ENCODE measurements at regions not wholly inside any gene's neighbourhood (a gene's known extent, or its start where the extent isn't known, plus 50 kb on each side); places are given as distances from the start of the nearest gene placed in this dataset.

DNA sequence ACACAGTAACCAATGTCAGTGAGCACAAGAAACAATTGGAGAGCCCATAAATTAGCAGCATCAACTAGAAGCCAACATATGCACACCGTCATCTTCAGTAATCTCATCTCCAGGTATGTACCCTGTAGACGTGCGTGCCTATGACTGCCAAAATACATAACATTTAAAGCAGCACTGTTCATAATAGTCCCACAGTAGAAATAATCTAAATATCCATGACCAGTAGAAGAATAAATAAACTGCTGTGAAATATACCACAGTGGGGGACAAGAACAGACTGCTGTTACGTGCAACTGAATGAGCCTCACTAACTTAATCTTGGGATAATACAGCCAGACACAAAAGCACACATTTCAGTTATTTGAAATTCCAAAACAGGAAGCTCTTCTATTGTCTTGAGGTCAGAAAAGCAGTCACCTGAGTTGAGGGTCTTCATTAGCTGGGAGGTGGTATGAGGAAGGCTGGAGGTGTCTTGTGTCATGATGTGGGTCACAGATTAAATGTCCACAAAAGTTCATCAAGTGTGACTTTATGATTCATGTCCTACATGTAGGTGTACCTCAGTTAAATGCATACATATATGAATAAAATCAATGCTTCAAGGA lies 454.2 kb upstream of the AKR1E2 start:
- Histone ChIP-seq H3K36me3 (no peaks in the 10 kb centered on the region), H3K27me3 (no peaks in the 10 kb centered on the region), H3K4me3 (ENCODE audit: low read depth, low read length) (no peak overlapping the region), H3K4me1 (peaks cover 3% of the 10 kb centered on the region; the same call in 1 of the 2 replicates), H3K9me3 (no peaks in the 10 kb centered on the region)
- DNase-seq = no peak
- TF ChIP-seq, protein P1, sequence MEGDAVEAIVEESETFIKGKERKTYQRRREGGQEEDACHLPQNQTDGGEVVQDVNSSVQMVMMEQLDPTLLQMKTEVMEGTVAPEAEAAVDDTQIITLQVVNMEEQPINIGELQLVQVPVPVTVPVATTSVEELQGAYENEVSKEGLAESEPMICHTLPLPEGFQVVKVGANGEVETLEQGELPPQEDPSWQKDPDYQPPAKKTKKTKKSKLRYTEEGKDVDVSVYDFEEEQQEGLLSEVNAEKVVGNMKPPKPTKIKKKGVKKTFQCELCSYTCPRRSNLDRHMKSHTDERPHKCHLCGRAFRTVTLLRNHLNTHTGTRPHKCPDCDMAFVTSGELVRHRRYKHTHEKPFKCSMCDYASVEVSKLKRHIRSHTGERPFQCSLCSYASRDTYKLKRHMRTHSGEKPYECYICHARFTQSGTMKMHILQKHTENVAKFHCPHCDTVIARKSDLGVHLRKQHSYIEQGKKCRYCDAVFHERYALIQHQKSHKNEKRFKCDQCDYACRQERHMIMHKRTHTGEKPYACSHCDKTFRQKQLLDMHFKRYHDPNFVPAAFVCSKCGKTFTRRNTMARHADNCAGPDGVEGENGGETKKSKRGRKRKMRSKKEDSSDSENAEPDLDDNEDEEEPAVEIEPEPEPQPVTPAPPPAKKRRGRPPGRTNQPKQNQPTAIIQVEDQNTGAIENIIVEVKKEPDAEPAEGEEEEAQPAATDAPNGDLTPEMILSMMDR (IDR thresholded peaks at IDR 0.05; ENCODE audit: low read depth, low read length) = no peak

DNA sequence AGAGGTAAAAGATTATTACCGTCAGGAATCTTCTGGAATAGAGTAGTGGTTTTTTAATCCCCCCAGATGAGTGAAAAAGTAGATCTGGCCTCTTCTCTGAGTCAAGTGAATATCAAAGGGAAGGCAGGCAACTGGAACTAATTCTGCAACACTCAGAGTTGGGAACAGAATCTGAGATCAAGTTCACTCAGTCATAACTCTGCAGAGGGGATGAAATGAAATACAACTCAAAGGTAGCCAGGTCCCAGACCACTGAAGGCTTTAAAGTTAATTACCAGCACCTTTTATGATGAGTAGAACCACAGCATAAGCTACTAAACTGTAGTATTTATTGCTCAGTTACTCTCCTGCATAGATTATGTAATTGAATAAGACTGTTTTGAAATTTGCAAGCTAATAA lies 455.6 kb upstream of the AKR1E2 start:
- no peak overlapping the region for H3K4me3 ChIP-seq (ENCODE audit: low read depth, low read length)
- no peaks in the 10 kb centered on the region for H3K9me3 ChIP-seq
- DNase-seq = no peak
- TF ChIP-seq, protein P1 (IDR thresholded peaks at IDR 0.05; ENCODE audit: low read depth, low read length) = no peak
- peaks cover 3% of the 10 kb centered on the region; the same call in 1 of the 2 replicates for H3K4me1 ChIP-seq
- no peaks in the 10 kb centered on the region for H3K36me3 ChIP-seq
- H3K27me3 ChIP-seq = no peaks in the 10 kb centered on the region

DNA sequence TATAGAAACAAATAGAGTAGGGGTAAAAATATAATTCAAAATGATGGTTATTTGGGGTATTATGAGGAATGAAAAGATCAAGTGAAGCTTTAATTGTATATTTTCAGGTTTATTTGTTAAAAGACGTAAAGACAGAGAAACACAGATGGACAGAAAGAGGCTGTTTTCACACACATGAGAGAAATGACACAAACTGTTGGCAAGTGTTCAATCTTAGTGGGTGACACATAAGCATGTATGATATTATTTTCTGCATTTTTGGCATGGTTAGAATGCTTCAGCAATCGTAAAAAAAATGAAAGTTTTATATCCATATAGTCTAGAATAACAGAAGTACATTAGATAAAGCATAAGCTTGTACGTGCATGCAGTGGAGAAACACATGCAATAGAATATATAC lies 464.4 kb upstream of the AKR1E2 start:
- Histone ChIP-seq H3K4me3 (ENCODE audit: low read depth, low read length) (no peak overlapping the region), H3K4me1 (no peaks in the 10 kb centered on the region), H3K27me3 (no peaks in the 10 kb centered on the region), H3K36me3 (no peaks in the 10 kb centered on the region), H3K9me3 (no peaks in the 10 kb centered on the region)
- DNase-seq = no peak
- TF ChIP-seq, protein P1 (IDR thresholded peaks at IDR 0.05; ENCODE audit: low read depth, low read length) = no peak

DNA sequence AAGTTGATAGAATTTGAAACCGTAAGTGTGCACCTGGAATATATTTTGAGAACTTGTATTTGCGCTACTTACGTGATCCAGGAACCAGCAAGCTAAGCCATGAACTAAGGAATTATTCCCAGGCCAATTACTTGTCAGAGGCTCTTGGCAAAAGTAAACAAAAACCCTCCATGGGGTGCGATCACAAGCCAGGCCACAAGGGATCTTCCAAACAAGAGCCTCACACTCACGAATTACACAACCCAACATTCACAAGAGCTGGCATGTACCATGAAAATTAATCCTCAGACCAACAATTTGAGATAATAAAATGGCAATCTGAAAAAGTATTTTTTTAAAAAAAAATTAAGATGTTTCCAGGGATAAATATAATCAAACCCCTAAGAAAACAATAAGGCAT lies 467.0 kb upstream of the AKR1E2 start:
- no peak for DNase-seq
- H3K9me3 ChIP-seq = no peaks in the 10 kb centered on the region
- no peaks in the 10 kb centered on the region for H3K36me3 ChIP-seq
- TF ChIP-seq, protein P1 (IDR thresholded peaks at IDR 0.05; ENCODE audit: low read depth, low read length) = no peak
- H3K4me3 ChIP-seq (ENCODE audit: low read depth, low read length) = no peak overlapping the region
- H3K27me3 ChIP-seq = no peaks in the 10 kb centered on the region
- no peaks in the 10 kb centered on the region for H3K4me1 ChIP-seq

DNA sequence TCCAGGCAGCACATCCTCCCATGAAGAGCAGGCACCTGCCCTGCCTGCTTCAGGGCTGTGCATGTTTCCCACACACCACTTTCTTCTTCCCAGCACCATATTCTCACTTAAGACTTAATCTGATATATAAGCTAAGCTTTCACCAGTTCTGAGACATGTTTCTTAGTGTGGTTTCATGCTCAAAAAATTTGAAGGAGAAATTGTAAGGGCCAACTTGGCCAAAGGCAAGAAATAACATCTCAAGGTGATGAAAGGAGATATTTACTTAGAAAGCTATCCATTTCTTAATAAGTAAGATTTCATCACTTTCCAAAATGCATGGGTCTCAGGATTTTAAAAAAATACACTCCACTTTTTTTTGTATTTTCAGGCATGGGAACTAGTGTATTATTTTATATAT lies 468.1 kb upstream of the AKR1E2 start:
- H3K9me3 ChIP-seq = no peaks in the 10 kb centered on the region
- H3K36me3 ChIP-seq = no peaks in the 10 kb centered on the region
- no peak for DNase-seq
- H3K4me3 ChIP-seq (ENCODE audit: low read depth, low read length) = no peak overlapping the region
- no peaks in the 10 kb centered on the region for H3K27me3 ChIP-seq
- no peaks in the 10 kb centered on the region for H3K4me1 ChIP-seq
- TF ChIP-seq, protein P1 (IDR thresholded peaks at IDR 0.05; ENCODE audit: low read depth, low read length) = no peak

DNA sequence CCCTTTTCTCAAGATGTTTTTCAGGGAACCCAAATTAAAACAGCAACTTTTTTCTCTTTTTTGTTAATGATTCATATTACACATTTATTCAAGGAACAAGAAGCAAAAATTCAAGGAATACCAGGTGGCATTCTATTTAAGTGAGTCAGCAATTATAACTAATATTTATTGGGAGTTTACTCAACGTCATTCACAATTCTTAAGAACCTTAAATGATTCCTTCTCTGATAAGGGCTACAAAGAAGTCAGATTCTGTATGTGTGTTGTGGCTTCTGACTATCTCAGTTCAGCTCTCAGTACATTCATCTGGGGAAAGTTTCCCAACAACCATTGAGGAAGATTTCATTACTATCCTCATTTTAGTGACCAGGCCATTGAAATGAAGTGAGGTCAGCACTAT lies 470.7 kb upstream of the AKR1E2 start:
- Histone ChIP-seq H3K4me1 (no peaks in the 10 kb centered on the region), H3K36me3 (no peaks in the 10 kb centered on the region), H3K9me3 (no peaks in the 10 kb centered on the region), H3K4me3 (ENCODE audit: low read depth, low read length) (no peak overlapping the region), H3K27me3 (no peaks in the 10 kb centered on the region)
- no peak for DNase-seq
- TF ChIP-seq, protein P1 (IDR thresholded peaks at IDR 0.05; ENCODE audit: low read depth, low read length) = no peak
